Body of pancreas (tissue), 4 donors: ENCODE measurements at regions not wholly inside any gene's neighbourhood (a gene's known extent, or its start where the extent isn't known, plus 50 kb on each side); places are given as distances from the start of the nearest gene placed in this dataset.

ENCODE experiments used
- POLR2A ChIP-seq, 3 donors: fragments of 450-650 bp; IDR thresholded peaks; one replicate each; pipeline ENCODE4 v1.6.1; 2016; ENCODE audit warnings: antibody characterized with exemption in 3 of 3, mild to moderate bottlenecking in 2 of 3
- TF ChIP-seq, protein P1 (sequence below), 7 experiments: fragments of 450-650 bp in 4 of 7; fragments of 200-600 bp in 3 of 7; sonication (generic) in 3 of 7; IDR thresholded peaks; one replicate each; pipeline ENCODE4 v1.5.1; 2016 to 2019; ENCODE audit warnings: antibody characterized with exemption in 7 of 7

DNA sequence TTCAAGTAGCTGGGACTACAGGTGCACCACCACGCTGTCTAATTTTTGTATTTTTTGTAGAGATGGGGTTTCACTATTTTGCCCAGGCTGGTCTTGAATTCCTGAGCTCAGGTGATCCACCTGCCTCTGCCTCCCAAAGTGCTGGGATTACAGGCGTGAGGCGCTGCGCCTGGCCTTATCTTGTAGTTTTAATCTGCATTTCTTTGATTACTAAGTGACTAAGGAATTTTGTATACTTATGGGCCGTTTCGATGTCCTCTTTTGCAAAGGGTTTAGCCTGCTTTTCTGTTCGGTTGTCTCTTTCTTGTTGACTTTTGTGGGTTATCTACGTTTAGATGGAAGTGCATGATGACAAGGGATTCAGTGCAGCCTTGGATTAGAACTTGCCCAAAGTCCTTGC lies 500.6 kb downstream of the QKI start:
- TF ChIP-seq, protein P1, sequence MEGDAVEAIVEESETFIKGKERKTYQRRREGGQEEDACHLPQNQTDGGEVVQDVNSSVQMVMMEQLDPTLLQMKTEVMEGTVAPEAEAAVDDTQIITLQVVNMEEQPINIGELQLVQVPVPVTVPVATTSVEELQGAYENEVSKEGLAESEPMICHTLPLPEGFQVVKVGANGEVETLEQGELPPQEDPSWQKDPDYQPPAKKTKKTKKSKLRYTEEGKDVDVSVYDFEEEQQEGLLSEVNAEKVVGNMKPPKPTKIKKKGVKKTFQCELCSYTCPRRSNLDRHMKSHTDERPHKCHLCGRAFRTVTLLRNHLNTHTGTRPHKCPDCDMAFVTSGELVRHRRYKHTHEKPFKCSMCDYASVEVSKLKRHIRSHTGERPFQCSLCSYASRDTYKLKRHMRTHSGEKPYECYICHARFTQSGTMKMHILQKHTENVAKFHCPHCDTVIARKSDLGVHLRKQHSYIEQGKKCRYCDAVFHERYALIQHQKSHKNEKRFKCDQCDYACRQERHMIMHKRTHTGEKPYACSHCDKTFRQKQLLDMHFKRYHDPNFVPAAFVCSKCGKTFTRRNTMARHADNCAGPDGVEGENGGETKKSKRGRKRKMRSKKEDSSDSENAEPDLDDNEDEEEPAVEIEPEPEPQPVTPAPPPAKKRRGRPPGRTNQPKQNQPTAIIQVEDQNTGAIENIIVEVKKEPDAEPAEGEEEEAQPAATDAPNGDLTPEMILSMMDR (IDR thresholded peaks at IDR 0.05), result no peak
- no peak for TF ChIP-seq POLR2A (IDR thresholded peaks at IDR 0.05)
